ENCODE measurements at regions not wholly inside any gene's neighbourhood (a gene's known extent, or its start where the extent isn't known, plus 50 kb on each side); places are given as distances from the start of the nearest gene placed in this dataset.

GRCh38 chr5:166163996-166164610 is 2127.3 kb upstream of the WWC1 start:
- DNase-seq = no peak

- peak; percentile 83 to 97 for DNase-seq
These were observed 2125.8 kb upstream of the WWC1 start for GRCh38 chr5:166165596-166165995.

DNA sequence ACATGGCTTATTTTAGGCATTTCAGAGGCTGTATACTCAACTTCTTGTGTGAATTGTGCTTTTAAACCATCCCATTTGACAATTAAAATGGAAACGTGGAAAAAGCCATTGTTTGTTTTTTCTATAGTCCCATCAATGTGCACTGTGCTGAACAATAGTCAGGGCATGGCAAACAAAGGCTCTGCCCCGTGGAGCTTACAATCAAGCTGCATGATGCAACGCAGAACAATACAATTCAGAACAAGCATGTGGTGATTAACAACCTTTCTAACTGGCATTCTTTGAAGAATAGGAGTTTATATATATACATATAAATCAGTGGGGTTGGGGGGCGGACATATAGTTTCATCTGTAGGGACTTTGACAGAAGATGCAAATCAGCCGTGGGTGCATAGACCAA is 2125.4 kb upstream of the WWC1 start:
- DNase-seq = peak; percentile 81 to 94

DNA sequence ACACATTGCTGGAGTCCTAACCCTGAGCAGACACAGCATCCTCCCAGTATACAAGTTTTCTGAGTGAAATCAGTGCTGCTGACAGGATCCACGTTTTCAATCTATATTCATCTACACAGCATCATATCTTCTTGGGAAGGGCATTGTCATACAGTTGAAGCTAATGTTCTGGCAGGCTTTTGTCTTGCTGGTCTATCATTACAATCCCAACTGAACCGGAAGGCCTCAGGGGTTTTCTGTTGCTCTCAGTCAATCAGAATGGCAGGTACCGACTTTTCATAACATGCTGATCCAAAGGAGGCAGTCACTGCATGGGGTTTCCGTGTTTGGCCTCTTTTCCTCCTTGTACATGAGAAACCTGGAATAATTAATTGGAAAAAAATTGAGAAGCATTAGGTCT is 2118.8 kb upstream of the WWC1 start:
- DNase-seq = no peak

DNA sequence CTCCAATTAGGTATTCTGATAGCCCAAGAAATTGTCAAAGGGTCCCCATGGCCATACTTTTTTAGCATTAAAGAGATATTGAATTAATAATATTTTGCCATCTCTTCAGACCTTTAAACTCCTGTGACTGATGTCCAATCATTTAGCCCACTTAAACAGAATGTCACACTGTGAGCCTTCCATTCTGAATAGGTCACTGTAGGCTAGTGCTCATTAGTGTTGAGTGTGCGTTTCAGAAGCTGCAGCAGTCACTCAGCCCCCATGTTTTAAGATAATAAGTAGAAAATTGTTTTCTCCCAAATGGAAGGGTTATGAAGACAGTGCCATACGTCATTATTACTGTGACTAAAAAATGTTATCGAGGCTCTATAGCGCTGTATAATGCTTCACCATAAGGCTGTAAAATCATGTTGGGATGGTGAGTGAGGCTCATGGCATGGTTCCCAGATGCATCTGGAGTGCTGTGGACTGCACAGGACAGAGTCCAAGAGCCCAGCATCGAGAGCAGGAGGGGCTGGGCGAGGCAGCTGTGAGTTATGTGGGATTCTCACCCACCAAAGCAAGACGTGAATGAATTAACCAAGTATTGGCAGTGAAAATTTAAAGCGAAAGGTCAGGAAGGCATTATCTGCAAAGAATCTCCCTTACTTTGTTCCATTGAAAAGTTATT is 2112.9 kb upstream of the WWC1 start:
- DNase-seq = no peak

DNA sequence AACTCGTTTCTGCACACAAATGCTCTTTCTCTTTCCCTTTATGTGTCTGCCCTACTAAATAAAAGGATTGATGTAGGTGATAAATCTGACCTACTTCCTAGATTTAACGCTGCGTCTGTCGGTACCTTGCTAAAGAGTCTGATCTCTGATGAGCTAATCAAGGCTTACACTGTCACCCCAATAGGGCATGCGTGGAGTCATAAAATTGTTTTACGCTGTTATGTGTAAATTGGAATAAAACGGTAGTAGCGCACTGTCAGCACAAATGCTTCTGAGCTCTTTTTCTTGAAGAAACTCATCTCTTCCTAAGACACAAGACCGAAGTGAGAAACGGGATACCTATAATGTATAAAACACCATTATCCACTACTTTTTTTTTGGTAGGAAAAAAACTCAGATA is 2106.3 kb upstream of the WWC1 start:
- DNase-seq = no peak

DNA sequence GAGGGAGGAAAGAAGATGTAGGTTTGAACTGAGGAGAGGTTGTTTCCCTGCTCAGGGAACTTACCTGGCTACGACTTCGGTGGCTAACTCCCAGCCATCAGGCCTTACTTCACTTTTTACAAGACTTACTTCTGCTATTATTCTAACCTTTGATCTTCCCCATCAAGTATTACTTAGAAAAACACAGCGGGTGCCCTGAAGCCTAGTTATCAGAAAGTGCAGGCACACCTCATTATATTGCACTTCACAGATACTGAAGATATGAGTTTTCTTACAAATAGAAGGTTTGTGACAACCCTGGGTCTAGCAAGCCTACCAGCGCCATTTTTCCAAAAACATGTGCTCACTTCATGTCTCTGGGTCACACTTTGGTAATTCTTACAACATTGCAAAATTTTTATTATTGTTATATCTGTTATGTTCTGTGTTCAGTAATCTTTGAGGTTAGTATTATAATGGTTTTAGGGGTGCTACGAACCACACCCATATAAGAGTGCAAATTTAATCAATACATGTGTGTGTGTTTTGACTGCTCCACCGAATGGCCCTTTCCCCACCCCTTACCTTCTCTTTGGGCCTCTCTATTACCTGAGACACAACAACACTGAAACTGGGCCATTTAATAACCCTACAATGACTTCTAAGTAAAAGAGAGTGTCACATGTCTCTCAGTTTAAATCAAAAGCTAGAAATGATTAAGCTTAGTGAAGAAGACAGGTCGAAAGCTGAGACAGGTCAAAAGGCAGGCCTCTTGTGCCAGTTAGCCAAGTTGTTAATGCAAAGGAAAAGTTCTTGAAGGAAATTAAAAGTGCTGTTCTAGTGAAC is 2102.7 kb upstream of the WWC1 start:
- DNase-seq = no peak

- DNase-seq = no peak
These were observed 2098.7 kb upstream of the WWC1 start for GRCh38 chr5:166192696-166193095.

DNA sequence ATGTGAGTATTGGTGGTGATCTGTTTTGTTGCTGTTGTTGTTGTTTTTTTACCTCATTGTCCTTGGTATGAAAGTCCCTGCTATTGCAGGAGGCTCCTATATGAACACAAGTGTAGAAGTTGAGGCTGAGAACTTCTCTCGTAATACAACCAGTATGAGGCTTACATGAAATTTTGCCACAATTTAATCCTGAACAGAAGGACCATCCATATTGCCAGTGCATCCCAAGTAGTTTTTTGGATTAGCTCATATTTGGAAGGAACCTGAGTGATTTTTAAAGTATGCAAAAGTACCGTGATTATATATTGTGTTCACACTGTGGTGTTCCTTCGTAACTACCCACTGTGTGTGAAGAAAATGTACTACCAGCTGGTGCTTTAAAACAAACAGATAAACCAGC is 2095.5 kb upstream of the WWC1 start:
- DNase-seq = no peak

DNA sequence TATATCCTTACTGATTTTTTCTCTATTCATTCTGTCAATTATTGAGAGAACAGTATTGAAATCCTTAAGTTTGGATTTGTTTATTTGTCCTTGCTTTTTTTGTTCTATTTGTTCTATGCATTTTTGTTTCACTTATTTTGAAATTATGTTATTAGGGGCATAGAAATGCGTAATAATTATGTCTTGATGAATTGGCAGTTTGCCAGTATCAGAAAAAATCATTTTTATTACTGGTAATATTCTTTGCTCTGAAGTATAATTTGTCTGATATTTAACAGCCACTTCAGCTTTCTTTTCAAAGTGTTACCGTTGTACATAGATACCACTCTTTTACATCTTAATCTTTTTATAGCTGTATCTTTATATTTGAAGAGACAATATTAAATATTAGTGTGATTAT is 2090.9 kb upstream of the WWC1 start:
- no peak for DNase-seq

DNA sequence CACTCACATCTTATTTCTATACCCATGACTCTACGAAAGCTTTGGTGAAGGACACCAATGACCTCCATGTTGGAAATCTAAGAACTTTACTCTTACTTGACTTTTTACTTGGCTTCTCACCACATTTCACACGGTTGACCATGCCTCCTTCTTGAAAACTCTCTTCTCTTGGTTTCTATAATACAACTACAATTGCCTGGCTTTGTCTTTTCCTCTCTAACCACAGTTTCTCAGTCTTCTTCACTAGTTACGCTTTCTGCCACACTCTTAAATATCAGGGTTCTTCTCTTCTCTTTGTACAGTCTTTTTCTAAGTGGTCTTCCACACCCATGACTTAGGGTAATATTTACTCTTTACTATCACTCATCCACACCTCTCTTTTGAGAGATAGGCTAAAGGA is 2079.8 kb upstream of the WWC1 start:
- DNase-seq = no peak

DNA sequence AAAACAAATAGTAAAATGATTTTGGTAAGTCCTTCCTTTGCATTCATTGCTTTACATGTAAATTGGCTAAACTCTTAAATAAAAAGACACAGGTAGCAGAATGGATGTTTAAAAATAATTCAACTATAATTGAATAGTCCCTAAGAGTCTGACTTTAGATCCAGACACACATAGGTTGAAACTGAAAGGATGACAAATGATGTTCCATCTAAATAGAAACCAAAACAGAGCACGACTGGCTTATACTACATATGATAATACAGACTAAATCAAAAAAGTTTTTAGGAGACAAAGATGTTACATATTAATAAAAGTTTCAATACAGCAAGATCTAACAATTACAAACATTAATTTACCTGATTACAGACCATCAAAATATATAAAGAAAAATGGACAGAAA is 2055.1 kb upstream of the WWC1 start:
- no peak for DNase-seq

- DNase-seq = no peak
These were observed 2050.7 kb upstream of the WWC1 start for GRCh38 chr5:166240705-166241104.

DNA sequence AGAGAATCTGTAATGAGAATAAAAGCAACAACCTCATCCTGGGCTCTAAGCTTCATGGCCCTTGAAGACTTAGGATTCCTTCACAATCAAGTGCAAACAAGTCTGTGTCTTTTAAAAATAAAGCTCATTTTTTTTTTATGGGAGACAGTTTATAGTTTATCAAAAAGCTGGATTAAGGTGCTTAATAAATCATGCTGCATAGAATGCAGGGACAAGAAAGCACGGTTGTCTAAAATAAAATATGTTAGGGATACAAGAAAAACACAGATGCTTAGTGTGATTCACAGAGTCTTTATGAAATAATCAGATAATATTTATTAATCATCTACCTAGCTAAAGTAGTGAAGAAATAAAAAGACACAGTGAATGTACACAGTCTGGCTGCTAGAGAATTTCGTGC is 2045.9 kb upstream of the WWC1 start:
- DNase-seq = no peak

DNA sequence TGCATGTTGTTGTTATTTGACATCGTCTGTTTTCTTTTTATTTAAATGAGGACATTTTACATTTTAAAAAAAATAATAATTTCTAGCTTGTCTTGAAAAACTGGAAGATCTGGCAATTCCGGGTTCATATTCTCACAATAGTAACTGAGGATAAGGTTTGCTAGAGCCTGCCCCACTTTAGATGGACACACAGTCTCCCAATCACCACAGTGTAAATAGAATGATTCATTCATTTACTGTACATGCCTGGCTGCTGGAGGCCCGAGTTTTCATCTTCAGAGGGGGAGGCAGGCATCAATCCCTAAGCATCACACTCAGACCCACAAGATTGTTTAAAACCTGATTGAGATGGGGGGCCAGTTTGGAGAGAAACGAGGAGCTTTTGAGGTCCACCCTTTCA is 2039.7 kb upstream of the WWC1 start:
- no peak for DNase-seq

DNA sequence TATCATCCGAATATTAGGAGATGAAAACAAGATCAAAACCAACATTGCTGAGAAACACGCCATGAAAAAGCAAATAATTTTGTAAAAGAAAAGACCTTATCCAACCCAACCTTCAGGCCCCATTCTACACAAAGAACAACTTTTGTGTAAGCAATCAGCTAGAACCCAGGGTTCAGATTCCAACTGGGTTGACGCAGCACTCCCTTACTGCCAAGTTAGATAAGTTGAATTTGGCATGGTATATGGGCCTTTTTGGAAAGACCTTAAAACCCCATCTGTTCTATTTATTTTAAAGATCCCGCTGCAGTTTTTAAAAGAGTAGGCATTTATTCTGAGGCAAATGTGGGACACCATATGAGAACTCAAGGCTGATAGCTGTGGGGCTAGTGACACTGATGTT is 2033.8 kb upstream of the WWC1 start:
- no peak for DNase-seq

- no peak for DNase-seq
These were observed 2029.0 kb upstream of the WWC1 start for GRCh38 chr5:166262395-166262794.

- DNase-seq = no peak
These were observed 2023.5 kb upstream of the WWC1 start for GRCh38 chr5:166267907-166268306.

DNA sequence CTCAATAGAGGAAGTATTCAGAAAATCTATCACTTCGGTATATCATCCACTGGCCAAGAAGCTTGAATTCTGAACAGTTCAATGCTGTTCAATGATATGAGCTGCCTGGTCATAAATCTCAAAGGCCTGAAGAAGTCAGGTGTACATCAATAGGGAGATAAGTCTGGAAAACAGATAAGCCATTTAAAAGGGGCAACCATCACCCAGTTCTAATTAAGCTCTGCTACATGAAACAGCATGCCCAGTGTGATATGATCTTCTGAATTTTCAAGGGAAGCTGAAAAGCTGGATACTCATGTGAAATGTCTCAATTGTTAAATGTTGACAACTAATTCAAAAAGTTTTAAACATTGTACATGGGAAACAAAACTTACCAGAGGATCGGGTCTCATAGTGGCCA is 2020.7 kb upstream of the WWC1 start:
- no peak for DNase-seq

DNA sequence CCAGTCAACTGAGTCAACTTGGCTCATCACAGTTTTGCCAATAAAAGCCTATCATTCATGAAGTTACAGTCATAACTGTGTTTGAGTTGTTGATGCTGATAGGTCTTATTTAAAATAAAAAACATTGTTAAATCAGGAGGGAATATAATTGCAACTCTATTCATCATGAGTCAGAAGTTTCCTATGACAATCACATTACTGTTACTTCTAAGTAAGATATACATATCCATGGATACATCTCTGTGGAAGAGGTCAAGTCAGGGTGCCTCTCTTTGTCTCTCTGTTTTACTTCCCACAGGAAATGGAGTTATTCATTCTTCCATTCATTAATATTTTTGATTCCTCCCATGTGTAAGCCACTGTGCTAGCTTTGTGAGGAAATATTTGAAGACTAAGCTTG is 2015.4 kb upstream of the WWC1 start:
- DNase-seq = no peak

- DNase-seq = no peak
These were observed 2011.6 kb upstream of the WWC1 start for GRCh38 chr5:166279828-166280227.

GRCh38 chr5:166281433-166281832 is 2010.0 kb upstream of the WWC1 start:
- no peak for DNase-seq

DNA sequence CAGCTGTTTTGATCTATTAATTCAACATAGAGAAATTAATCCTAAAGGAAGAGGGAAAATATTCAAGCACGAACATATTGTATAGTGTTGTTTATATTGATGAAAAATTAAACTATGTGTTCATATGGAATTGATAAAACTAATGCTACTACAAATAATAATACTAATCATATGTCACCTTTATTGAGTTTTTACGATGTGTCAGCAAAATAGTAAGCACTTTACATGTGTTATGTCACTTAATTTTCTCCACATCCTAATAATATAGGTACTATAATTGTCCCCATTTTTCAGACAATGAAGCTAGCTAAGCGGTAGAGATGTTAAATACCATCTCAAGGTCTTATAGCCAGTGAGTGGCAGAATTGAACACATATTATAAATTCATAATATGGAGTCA is 2008.5 kb upstream of the WWC1 start:
- DNase-seq = no peak

DNA sequence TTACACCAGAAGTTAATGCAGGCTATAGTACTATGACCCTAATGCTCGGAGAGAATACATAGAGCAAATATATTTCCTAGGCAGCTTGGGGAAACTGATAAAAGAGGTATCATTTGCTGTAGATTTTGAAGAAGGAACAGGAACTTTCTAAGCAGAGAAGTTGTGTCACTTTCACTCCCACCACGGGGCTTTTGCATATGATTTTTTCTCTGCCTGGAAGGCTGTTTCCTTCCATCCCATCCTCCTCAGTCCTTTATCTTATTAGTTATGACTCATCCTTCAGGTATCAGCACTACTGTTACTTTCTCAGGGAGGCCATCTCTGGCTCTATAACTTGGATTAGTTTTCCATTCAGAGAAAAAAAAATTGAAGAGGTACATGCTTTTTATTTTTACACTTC is 2006.1 kb upstream of the WWC1 start:
- DNase-seq = no peak

Data from NCI-H2081 (cell line).